Thoracic aorta (tissue), 2 donors: ENCODE measurements at regions not wholly inside any gene's neighbourhood (a gene's known extent, or its start where the extent isn't known, plus 50 kb on each side); places are given as distances from the start of the nearest gene placed in this dataset.
"Not testable (repeated sequence)": the region's sequence is repeated elsewhere in the genome, so short reads cannot be mapped to it uniquely, and the experiment has no call there.

Experiments used
- ATAC-seq: fragments of 150-250 bp; one replicate; pipeline ENCODE4 v1.8.0; 2017; ENCODE audit warnings: low read depth; ENCODE audit not compliant: insufficient number of reproducible peaks, low FRiP score
- DNase-seq: peaks from one replicate; pipeline ENCODE4 v3.0.0-alpha.2; 2020; ENCODE audit warnings: low spot score
- H3K27ac ChIP-seq, 2 donors: fragments of 200-600 bp; sonication (generic); 1 replicate in 1 of 2; 2 replicates in 1 of 2; pipeline ENCODE4 v1.5.1; 2016; ENCODE audit warnings: mild to moderate bottlenecking in 2 of 2, moderate library complexity in 2 of 2
- H3K27me3 ChIP-seq: fragments of 200-600 bp; sonication (generic); replicated peaks from 2 replicates; pipeline ENCODE4 v1.6.0; 2016; ENCODE audit warnings: mild to moderate bottlenecking; ENCODE audit not compliant: insufficient read depth
- H3K36me3 ChIP-seq: fragments of 200-600 bp; sonication (generic); one replicate; pipeline ENCODE4 v1.5.1; 2016
- H3K4me1 ChIP-seq, 2 donors: fragments of 200-600 bp; sonication (generic); 1 replicate in 1 of 2; 2 replicates in 1 of 2; pipeline versions ENCODE4 v1.5.1 to v1.6.0; 2016; ENCODE audit warnings: low read depth in 2 of 2, mild to moderate bottlenecking in 1 of 2; ENCODE audit not compliant: control insufficient read depth in 1 of 2
- H3K4me3 ChIP-seq: fragments of 200-600 bp; sonication (generic); 2 replicates; pipeline ENCODE4 v1.5.1; 2016; ENCODE audit warnings: mild to moderate bottlenecking
- H3K9me3 ChIP-seq: fragments of 200-600 bp; sonication (generic); 2 replicates; pipeline ENCODE4 v1.5.1; 2016
- TF ChIP-seq, protein P1 (sequence below): fragments of 200-600 bp; sonication (generic); IDR thresholded peaks from one replicate; pipeline ENCODE4 v1.5.1; 2019; ENCODE audit warnings: antibody characterized with exemption

DNA sequence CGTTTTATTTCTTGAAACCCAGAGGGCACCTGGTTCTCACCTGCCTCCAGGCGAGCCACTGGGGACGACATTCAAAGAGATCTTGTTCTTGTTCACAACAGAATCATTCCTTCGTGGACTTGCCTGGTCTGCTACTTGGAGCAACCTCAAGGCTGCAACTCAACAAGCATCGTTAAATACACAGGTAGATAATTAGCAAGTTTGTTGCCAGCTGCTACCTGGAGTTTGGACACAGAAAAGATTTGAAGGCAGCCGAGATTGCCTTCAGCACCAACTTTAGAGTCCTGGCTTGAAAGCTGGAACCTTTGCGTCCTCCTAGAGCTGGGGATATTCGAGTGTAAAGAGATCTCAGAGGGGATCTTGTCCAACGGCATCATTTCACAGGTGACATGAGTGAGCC lies 89.6 kb upstream of the C7orf33 start:
- no peaks in the 10 kb centered on the region for H3K9me3 ChIP-seq
- no peak overlapping the region for H3K4me3 ChIP-seq
- no peaks in the 10 kb centered on the region for H3K36me3 ChIP-seq
- DNase-seq (no peak), ATAC-seq (no peak)
- H3K4me1 ChIP-seq = no peaks in the 10 kb centered on the region
- no peak overlapping the region for H3K27ac ChIP-seq
- TF ChIP-seq, protein P1, sequence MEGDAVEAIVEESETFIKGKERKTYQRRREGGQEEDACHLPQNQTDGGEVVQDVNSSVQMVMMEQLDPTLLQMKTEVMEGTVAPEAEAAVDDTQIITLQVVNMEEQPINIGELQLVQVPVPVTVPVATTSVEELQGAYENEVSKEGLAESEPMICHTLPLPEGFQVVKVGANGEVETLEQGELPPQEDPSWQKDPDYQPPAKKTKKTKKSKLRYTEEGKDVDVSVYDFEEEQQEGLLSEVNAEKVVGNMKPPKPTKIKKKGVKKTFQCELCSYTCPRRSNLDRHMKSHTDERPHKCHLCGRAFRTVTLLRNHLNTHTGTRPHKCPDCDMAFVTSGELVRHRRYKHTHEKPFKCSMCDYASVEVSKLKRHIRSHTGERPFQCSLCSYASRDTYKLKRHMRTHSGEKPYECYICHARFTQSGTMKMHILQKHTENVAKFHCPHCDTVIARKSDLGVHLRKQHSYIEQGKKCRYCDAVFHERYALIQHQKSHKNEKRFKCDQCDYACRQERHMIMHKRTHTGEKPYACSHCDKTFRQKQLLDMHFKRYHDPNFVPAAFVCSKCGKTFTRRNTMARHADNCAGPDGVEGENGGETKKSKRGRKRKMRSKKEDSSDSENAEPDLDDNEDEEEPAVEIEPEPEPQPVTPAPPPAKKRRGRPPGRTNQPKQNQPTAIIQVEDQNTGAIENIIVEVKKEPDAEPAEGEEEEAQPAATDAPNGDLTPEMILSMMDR = no peak
- H3K27me3 ChIP-seq = no peaks in the 10 kb centered on the region

DNA sequence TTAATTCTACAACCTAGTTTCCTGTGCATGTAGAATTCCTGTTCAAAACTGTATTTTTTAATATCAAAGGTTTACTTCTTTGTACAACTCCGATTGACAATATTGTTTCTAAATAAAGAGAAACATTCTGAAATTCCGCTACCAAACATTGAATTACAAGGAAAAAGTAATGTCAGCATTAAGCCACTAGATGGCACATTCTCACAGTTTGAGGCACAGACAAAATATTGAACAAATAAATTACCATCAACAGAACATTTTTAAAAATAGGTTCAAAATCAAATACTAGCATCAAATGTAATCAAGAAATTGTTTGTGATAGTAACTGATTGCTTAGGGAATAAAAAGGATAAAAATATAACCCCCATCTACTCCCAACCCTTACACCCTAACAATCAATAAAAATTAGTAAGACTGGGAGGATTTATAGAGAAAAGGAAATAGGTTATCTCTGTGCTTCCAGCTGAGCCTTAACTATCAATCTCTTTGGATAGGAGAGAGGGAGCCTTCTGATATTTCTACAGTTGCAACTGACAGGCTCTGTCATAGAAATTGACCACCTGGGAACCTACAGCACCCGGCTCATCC lies 86.6 kb upstream of the C7orf33 start:
- Histone ChIP-seq H3K27ac (no peak overlapping the region), H3K27me3 (no peaks in the 10 kb centered on the region)
- no peak for DNase-seq

DNA sequence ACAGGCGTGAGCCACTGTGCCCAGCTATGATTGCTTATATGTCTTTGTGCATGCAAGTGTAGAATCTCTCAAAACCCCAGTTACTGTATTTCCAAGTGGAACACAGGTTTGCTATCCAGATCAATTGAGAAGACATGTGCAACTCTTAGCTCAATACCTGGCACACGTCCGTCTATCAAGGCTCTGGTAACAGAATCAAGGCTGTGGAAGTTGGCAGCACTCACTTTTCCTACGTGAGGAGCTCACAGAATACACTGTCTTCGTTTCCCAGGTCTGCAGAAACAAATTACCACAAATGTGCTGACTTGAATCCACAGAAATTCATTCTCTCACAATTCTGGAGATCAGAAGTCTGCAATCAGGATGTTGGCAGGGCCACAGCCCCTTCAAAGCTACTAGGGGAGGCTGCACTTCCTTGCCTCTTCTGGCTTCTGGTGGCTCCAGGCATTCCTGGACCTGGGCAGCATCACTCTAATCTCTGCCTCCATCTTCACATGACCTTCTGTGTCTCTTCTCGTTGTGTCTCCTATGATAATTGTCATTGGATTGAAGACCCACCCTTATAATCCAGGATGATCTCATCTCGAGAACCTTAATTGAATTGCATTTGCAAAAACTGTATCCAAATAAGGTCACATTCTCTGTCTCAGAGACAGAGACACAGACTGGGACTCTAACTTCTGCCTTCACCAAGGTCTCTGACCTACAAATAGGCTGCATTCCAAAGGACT lies 84.8 kb upstream of the C7orf33 start:
- DNase-seq (no peak), ATAC-seq (no peak)
- no peaks in the 10 kb centered on the region for H3K9me3 ChIP-seq
- no peaks in the 10 kb centered on the region for H3K36me3 ChIP-seq
- H3K4me3 ChIP-seq = no peak overlapping the region
- H3K27me3 ChIP-seq = no peaks in the 10 kb centered on the region
- H3K4me1 ChIP-seq = no peaks in the 10 kb centered on the region
- H3K27ac ChIP-seq = no peak overlapping the region
- TF ChIP-seq, protein P1 = no peak

More for the DNA sequence above, 86.6 kb upstream of the C7orf33 start:
- Histone ChIP-seq H3K4me1 (no peaks in the 10 kb centered on the region), H3K4me3 (no peak overlapping the region), H3K36me3 (no peaks in the 10 kb centered on the region), H3K9me3 (no peaks in the 10 kb centered on the region)
- TF ChIP-seq, protein P1 = peak; percentile 57
- ATAC-seq = no peak

DNA sequence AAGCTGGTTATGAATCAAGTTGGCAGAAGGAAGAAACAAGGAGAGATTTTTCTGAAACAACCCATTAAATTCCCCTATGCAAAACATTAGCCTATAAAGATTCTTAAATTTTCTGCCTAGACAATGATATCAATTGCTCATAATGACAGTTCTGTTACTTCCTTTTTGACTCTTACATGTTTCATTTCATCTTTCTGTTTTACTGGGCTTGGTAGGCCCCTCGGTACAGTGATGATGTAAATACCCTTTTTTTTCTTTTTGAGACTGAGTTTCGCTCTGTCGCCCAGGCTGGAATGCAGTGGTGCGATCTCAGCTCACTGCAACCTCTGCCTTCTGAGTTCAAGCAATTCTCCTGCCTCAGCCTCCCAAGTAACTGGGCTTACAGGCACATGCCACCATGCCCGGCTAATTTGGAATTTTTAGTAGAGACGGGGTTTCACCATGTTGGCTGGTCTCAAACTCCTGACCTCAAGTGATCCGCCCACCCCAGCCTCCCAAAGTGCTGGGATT lies 83.4 kb upstream of the C7orf33 start:
- H3K36me3 ChIP-seq, H3K27me3 ChIP-seq, H3K27ac ChIP-seq, DNase-seq, H3K4me1 ChIP-seq, ATAC-seq, H3K4me3 ChIP-seq, H3K9me3 ChIP-seq: not testable (repeated sequence)

DNA sequence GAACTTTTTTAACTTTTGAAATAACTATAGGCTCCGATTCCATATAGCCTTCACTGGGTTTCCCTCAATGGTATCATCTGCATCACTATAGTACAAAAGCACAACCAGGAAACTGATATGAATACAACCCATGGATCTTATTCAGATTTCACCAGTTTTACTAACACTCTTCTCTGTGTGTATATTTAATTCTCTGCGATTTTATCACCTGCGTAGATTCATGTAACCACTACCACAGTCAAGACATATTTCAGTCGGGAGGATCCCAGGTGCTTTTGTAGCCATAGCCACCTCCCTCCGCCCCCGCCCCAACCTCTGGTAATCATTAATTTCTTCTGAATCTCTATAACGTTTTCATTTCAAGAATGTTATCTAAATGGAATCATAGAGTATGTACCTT lies 82.8 kb upstream of the C7orf33 start:
- no peaks in the 10 kb centered on the region for H3K27me3 ChIP-seq
- ATAC-seq = no peak
- H3K27ac ChIP-seq = no peak overlapping the region
- H3K4me1 ChIP-seq = no peaks in the 10 kb centered on the region
- no peak overlapping the region for H3K4me3 ChIP-seq
- DNase-seq = no peak
- TF ChIP-seq, protein P1 = no peak
- no peaks in the 10 kb centered on the region for H3K36me3 ChIP-seq
- no peaks in the 10 kb centered on the region for H3K9me3 ChIP-seq
